WTC11 (cell line): ENCODE measurements at regions not wholly inside any gene's neighbourhood (a gene's known extent, or its start where the extent isn't known, plus 50 kb on each side); places are given as distances from the start of the nearest gene placed in this dataset.

Source experiments
- ATAC-seq: fragments of 200-7000 bp; cut with Tn5 transposase; 2 replicates; pipeline ENCODE4 v1.10.0; 2021; ENCODE audit warnings: mild to moderate bottlenecking, moderate library complexity
- CTCF ChIA-PET: fragments of 300-600 bp; sonication (Branson Sonifier 250); formaldehyde crosslinking; loops from one replicate; lab custom pipeline; 2021; ENCODE audit warnings: antibody characterized with exemption; lab: Charles Lee
- POLR2A ChIA-PET: fragments of 350-600 bp; sonication (Branson Sonifier 250); formaldehyde crosslinking; loops from one replicate; lab custom pipeline; 2021; ENCODE audit warnings: antibody characterized with exemption; lab: Charles Lee
- DNase-seq: peaks from one replicate; pipeline ENCODE4 v3.0.0; 2021; ENCODE audit warnings: low spot score
- H3K27ac Mint-ChIP-seq: 2 replicates; pipeline ENCODE4 v1.8.0; 2021; ENCODE audit warnings: mixed read lengths
- H3K27me3 Mint-ChIP-seq: 2 replicates; pipeline ENCODE4 v1.8.0; 2021; ENCODE audit warnings: low read depth, mild to moderate bottlenecking, moderate library complexity, mixed read lengths
- H3K36me3 Mint-ChIP-seq: 2 replicates; pipeline ENCODE4 v1.8.0; 2021; ENCODE audit warnings: mixed read lengths
- H3K4me1 Mint-ChIP-seq: 2 replicates; pipeline ENCODE4 v1.8.0; 2022; ENCODE audit warnings: mixed read lengths
- H3K4me3 Mint-ChIP-seq: 2 replicates; pipeline ENCODE4 v1.8.0; 2021; ENCODE audit warnings: mild to moderate bottlenecking, moderate library complexity, mixed read lengths
- H3K9me3 Mint-ChIP-seq: 2 replicates; pipeline ENCODE4 v1.8.0; 2021; ENCODE audit warnings: mixed read lengths
- CBFB ChIP-seq: sonication (generic); formaldehyde crosslinking; IDR thresholded peaks from 2 replicates; pipeline ENCODE4 v1.8.1; 2022; ENCODE audit warnings: mild to moderate bottlenecking, low read depth, missing genetic modification reagents
- CREM ChIP-seq: sonication (generic); formaldehyde crosslinking; IDR thresholded peaks from 2 replicates; pipeline ENCODE4 v1.8.1; 2022; ENCODE audit warnings: mild to moderate bottlenecking, missing genetic modification reagents, moderate library complexity
- CTCF ChIP-seq: fragments of 200-600 bp; IDR thresholded peaks from 2 replicates; pipeline ENCODE4 v1.8.0; 2022; ENCODE audit warnings: antibody characterized with exemption
- ELF4 ChIP-seq: sonication (generic); formaldehyde crosslinking; IDR thresholded peaks from 2 replicates; pipeline ENCODE4 v1.8.1; 2022; ENCODE audit warnings: low read depth, mild to moderate bottlenecking, moderate library complexity, missing genetic modification reagents
- JUN ChIP-seq: sonication (generic); formaldehyde crosslinking; IDR thresholded peaks from 2 replicates; pipeline ENCODE4 v1.8.0; 2023; ENCODE audit warnings: mild to moderate bottlenecking, missing genetic modification reagents
- KAT7 ChIP-seq: sonication (generic); formaldehyde crosslinking; IDR thresholded peaks from 2 replicates; pipeline ENCODE4 v1.8.1; 2023; ENCODE audit warnings: missing genetic modification reagents, mild to moderate bottlenecking, borderline replicate concordance
- MAX ChIP-seq: sonication (generic); formaldehyde crosslinking; IDR thresholded peaks from 2 replicates; pipeline ENCODE4 v1.8.0; 2022; ENCODE audit warnings: mild to moderate bottlenecking, missing genetic modification reagents
- MLX ChIP-seq: sonication (generic); formaldehyde crosslinking; IDR thresholded peaks from 2 replicates; pipeline ENCODE4 v1.8.1; 2023; ENCODE audit warnings: mild to moderate bottlenecking, missing genetic modification reagents, moderate library complexity
- MXD4 ChIP-seq: fragments of 250-450 bp; sonication (Bioruptor Pico); IDR thresholded peaks from 2 replicates; pipeline ENCODE4 v1.8.0; 2021; ENCODE audit warnings: mild to moderate bottlenecking, moderate library complexity, borderline replicate concordance
- MYBL2 ChIP-seq: sonication (generic); formaldehyde crosslinking; IDR thresholded peaks from 2 replicates; pipeline ENCODE4 v1.8.1; 2023; ENCODE audit warnings: mild to moderate bottlenecking, moderate library complexity, missing genetic modification reagents
- NFATC4 ChIP-seq: fragments of 250-450 bp; sonication (Bioruptor Pico); IDR thresholded peaks from 2 replicates; pipeline ENCODE4 v1.9.0; 2021; ENCODE audit warnings: mild to moderate bottlenecking
- NFE2L1 ChIP-seq: sonication (generic); formaldehyde crosslinking; IDR thresholded peaks from 2 replicates; pipeline ENCODE4 v1.8.1; 2023; ENCODE audit warnings: missing genetic modification reagents
- OVOL2 ChIP-seq: fragments of 250-450 bp; sonication (Bioruptor Pico); IDR thresholded peaks from 2 replicates; pipeline ENCODE4 v1.9.0; 2021; ENCODE audit warnings: mild to moderate bottlenecking, borderline replicate concordance
- PRRX2 ChIP-seq: fragments of 250-450 bp; sonication (Bioruptor Pico); IDR thresholded peaks from 2 replicates; pipeline ENCODE4 v1.8.0; 2021; ENCODE audit warnings: mild to moderate bottlenecking
- SMAD3 ChIP-seq: sonication (generic); formaldehyde crosslinking; IDR thresholded peaks from 2 replicates; pipeline ENCODE4 v1.8.0; 2022; ENCODE audit warnings: missing genetic modification reagents, mild to moderate bottlenecking, borderline replicate concordance
- SMAD4 ChIP-seq: sonication (generic); formaldehyde crosslinking; IDR thresholded peaks from 2 replicates; pipeline ENCODE4 v1.8.0; 2022; ENCODE audit warnings: mild to moderate bottlenecking, missing genetic modification reagents
- SOX15 ChIP-seq: fragments of 250-450 bp; sonication (Bioruptor Pico); IDR thresholded peaks from 2 replicates; pipeline ENCODE4 v1.9.0; 2021; ENCODE audit warnings: mild to moderate bottlenecking
- TCF7 ChIP-seq: sonication (generic); formaldehyde crosslinking; IDR thresholded peaks from 2 replicates; pipeline ENCODE4 v1.8.0; 2022; ENCODE audit warnings: mild to moderate bottlenecking, low read depth, missing genetic modification reagents, moderate library complexity
- ZNF121 ChIP-seq: sonication (generic); formaldehyde crosslinking; IDR thresholded peaks from 2 replicates; pipeline ENCODE4 v1.8.0; 2023; ENCODE audit warnings: missing genetic modification reagents
- ZNF138 ChIP-seq: sonication (generic); formaldehyde crosslinking; conservative IDR thresholded peaks from 2 replicates; pipeline ENCODE4 v1.8.1; 2022; ENCODE audit warnings: mild to moderate bottlenecking, moderate library complexity, missing genetic modification reagents
- ZNF232 ChIP-seq: sonication (generic); formaldehyde crosslinking; IDR thresholded peaks from 2 replicates; pipeline ENCODE4 v1.8.0; 2022; ENCODE audit warnings: mild to moderate bottlenecking, missing genetic modification reagents
- ZNF263 ChIP-seq: sonication (generic); formaldehyde crosslinking; IDR thresholded peaks from 2 replicates; pipeline ENCODE4 v1.8.1; 2022; ENCODE audit warnings: low read depth, mild to moderate bottlenecking, moderate library complexity, missing genetic modification reagents
- ZNF317 ChIP-seq: sonication (generic); formaldehyde crosslinking; IDR thresholded peaks from 2 replicates; pipeline ENCODE4 v1.8.1; 2023; ENCODE audit warnings: low read depth, mild to moderate bottlenecking, moderate library complexity, missing genetic modification reagents, borderline replicate concordance
- ZNF423 ChIP-seq: fragments of 250-450 bp; sonication (Bioruptor Pico); IDR thresholded peaks from 2 replicates; pipeline ENCODE4 v2.1.2; 2022; ENCODE audit warnings: mild to moderate bottlenecking, moderate library complexity
- TF ChIP-seq, protein P1 (sequence below): sonication (generic); formaldehyde crosslinking; IDR thresholded peaks from 2 replicates; pipeline ENCODE4 v1.8.1; 2023; ENCODE audit warnings: mild to moderate bottlenecking, missing genetic modification reagents, moderate library complexity
- TF ChIP-seq, protein P2 (sequence below): sonication (generic); formaldehyde crosslinking; IDR thresholded peaks from 2 replicates; pipeline ENCODE4 v1.8.0; 2022; ENCODE audit warnings: mild to moderate bottlenecking, missing genetic modification reagents
- TF ChIP-seq, protein P3 (sequence below): sonication (generic); formaldehyde crosslinking; IDR thresholded peaks from 2 replicates; pipeline ENCODE4 v1.8.1; 2023; ENCODE audit warnings: mild to moderate bottlenecking, moderate library complexity, missing genetic modification reagents

DNA sequence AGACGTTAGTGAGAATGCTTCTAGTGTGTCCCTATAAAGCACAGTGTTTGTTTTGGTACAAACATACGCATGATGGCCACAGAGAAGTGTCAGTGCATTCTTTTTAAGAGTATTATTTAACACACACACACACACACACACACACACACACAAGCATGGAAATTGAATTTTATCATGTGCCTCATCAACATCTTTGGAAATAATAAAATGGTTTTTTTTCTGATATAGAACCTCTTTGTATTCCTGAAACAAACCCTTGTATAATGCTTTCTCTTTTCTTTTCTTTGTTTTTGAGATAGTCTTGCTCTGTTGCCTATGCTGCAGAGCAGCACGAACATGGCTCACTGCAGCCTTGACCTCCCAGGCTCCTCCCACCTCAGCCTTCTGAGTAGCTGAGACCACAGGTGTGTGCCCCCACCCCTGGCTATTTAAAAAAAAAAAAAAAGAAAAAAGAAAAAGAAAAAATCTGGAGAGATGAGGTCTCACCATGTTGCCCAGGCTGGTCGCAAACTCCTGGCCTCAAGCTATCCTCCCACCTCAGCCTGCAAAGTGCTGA, 116.2 kb upstream of the SYNDIG1 start:
- no peak overlapping the region for H3K4me3 Mint-ChIP-seq
- H3K36me3 Mint-ChIP-seq, result no peaks in the 10 kb centered on the region
- H3K27ac Mint-ChIP-seq, result no peak overlapping the region
- ChIA-PET CTCF (interaction anchor here (0.6 to 0.7 kb wide), 2 partner anchors 11 to 565 kb away, joined by 3 read pairs; no protein-coding TSS in a partner anchor), POLR2A (interaction anchor here (0.6 kb wide), 1 partner anchor 90 kb away, joined by 3 read pairs; no protein-coding TSS in a partner anchor)
- H3K4me1 Mint-ChIP-seq, result peaks cover 19% of the 10 kb centered on the region
- ATAC-seq, result peak; percentile 81
- TF ChIP-seq MYBL2 (CRISPR knock-in tag), result no peak
- no peak for TF ChIP-seq ZNF138 (CRISPR knock-in tag)
- TF ChIP-seq, protein P1, sequence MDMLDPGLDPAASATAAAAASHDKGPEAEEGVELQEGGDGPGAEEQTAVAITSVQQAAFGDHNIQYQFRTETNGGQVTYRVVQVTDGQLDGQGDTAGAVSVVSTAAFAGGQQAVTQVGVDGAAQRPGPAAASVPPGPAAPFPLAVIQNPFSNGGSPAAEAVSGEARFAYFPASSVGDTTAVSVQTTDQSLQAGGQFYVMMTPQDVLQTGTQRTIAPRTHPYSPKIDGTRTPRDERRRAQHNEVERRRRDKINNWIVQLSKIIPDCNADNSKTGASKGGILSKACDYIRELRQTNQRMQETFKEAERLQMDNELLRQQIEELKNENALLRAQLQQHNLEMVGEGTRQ (CRISPR knock-in tag), result no peak
- TF ChIP-seq, protein P2, sequence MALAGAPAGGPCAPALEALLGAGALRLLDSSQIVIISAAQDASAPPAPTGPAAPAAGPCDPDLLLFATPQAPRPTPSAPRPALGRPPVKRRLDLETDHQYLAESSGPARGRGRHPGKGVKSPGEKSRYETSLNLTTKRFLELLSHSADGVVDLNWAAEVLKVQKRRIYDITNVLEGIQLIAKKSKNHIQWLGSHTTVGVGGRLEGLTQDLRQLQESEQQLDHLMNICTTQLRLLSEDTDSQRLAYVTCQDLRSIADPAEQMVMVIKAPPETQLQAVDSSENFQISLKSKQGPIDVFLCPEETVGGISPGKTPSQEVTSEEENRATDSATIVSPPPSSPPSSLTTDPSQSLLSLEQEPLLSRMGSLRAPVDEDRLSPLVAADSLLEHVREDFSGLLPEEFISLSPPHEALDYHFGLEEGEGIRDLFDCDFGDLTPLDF (CRISPR knock-in tag), result no peak
- H3K27me3 Mint-ChIP-seq, result no peaks in the 10 kb centered on the region
- H3K9me3 Mint-ChIP-seq, result peaks cover 3% of the 10 kb centered on the region; the same call in 1 of the 2 replicates
- peak; percentile 26 for DNase-seq

- H3K27ac Mint-ChIP-seq, result no peak overlapping the region
Measured at GRCh38 chr20:24350923-24351368, 118.5 kb upstream of the SYNDIG1 start.

DNA sequence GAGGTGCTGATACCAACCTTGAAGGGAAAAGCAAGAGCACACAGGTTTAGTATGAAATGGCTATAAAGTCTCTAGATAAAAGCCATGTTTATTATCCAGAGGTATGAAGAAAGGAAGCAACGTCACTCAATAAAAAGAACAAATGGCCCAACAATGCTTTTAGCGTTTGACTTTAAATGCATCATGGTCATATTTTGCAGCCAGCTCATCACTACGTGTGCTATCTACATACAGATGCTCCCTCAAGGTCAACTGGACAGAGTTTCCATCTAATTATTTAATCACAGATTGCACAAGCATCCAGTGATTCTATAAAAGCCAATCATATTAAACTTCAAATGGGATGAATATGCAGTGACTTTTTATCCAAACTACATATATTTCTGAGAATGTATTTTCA, 127.6 kb upstream of the SYNDIG1 start:
- no peak overlapping the region for H3K4me3 Mint-ChIP-seq
- H3K27ac Mint-ChIP-seq, result no peak overlapping the region
- DNase-seq (no peak), ATAC-seq (no peak)
- no peaks in the 10 kb centered on the region; the same call in 1 of the 2 replicates for H3K27me3 Mint-ChIP-seq
- ChIA-PET CTCF (no interaction called here), POLR2A (no interaction called here)
- no peaks in the 10 kb centered on the region for H3K36me3 Mint-ChIP-seq
- H3K4me1 Mint-ChIP-seq, result no peaks in the 10 kb centered on the region
- H3K9me3 Mint-ChIP-seq, result no peaks in the 10 kb centered on the region
- TF ChIP-seq, protein P3, sequence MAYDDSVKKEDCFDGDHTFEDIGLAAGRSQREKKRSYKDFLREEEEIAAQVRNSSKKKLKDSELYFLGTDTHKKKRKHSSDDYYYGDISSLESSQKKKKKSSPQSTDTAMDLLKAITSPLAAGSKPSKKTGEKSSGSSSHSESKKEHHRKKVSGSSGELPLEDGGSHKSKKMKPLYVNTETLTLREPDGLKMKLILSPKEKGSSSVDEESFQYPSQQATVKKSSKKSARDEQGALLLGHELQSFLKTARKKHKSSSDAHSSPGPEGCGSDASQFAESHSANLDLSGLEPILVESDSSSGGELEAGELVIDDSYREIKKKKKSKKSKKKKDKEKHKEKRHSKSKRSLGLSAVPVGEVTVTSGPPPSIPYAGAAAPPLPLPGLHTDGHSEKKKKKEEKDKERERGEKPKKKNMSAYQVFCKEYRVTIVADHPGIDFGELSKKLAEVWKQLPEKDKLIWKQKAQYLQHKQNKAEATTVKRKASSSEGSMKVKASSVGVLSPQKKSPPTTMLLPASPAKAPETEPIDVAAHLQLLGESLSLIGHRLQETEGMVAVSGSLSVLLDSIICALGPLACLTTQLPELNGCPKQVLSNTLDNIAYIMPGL, result no peak
- TF ChIP-seq JUN (CRISPR knock-in tag) (no peak), SMAD3 (CRISPR knock-in tag) (no peak), SMAD4 (no peak), NFATC4 (no peak), ZNF232 (no peak), MXD4 (CRISPR knock-in tag) (no peak), NFE2L1 (CRISPR knock-in tag) (no peak), TCF7 (CRISPR knock-in tag) (no peak), MAX (no peak), OVOL2 (CRISPR knock-in tag) (no peak)

More at GRCh38 chr20:24350923-24351368, 118.5 kb upstream of the SYNDIG1 start:
- Mint-ChIP-seq H3K9me3 (peaks cover 3% of the 10 kb centered on the region; the same call in 1 of the 2 replicates), H3K4me3 (no peak overlapping the region), H3K4me1 (peaks cover 19% of the 10 kb centered on the region), H3K27me3 (no peaks in the 10 kb centered on the region), H3K36me3 (no peaks in the 10 kb centered on the region)
- POLR2A ChIA-PET, result no interaction called here
- CTCF ChIA-PET, result no interaction called here
- ATAC-seq (no peak), DNase-seq (no peak)
- no peak for TF ChIP-seq CREM (CRISPR knock-in tag)
- no peak for TF ChIP-seq SOX15 (CRISPR knock-in tag)
- no peak for TF ChIP-seq ZNF423 (CRISPR knock-in tag)
- no peak for TF ChIP-seq CBFB (CRISPR knock-in tag)
- no peak for TF ChIP-seq MLX (CRISPR knock-in tag)
- TF ChIP-seq MAX, result no peak
- TF ChIP-seq CTCF, result no peak
- no peak for TF ChIP-seq SMAD3 (CRISPR knock-in tag)
- no peak for TF ChIP-seq ZNF263 (CRISPR knock-in tag)
- TF ChIP-seq ELF4 (CRISPR knock-in tag), result no peak
- TF ChIP-seq PRRX2 (CRISPR knock-in tag), result no peak
- TF ChIP-seq ZNF317 (CRISPR knock-in tag), result no peak
- TF ChIP-seq ZNF121 (CRISPR knock-in tag), result no peak
- no peak for TF ChIP-seq KAT7 (CRISPR knock-in tag)
